NCI-H1417 (cell line): ENCODE measurements at regions not wholly inside any gene's neighbourhood (a gene's known extent, or its start where the extent isn't known, plus 50 kb on each side); places are given as distances from the start of the nearest gene placed in this dataset.
"Not testable (repeated sequence)": the region's sequence is repeated elsewhere in the genome, so short reads cannot be mapped to it uniquely, and the experiment has no call there.

ENCODE experiments used
- DNase-seq, 3 experiments: peaks; one replicate each; lab custom pipeline; 2025; lab: John Stamatoyannopoulos, UW

DNA sequence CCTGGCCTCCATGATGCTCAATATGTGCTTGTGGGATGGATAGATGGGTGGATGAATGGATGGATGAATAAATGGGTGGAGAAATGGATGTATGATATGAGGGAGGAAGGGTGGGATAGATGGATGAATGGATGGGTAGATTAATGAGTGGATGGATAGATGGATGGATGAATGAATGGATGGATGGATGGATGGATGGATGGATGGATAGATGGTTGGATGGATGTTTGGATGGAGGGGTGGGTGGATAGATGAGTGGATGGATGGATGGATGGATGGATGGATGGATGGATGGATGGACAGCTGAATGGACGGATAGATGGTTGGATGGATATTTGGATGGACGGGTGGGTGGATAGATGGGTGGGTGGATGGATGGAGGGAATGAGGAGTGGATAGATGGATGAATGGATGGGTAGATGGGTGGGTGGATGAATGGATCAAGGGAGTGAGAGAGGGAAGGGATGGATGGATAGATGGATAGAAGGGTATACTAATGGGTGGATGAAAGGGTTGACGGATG is 139.4 kb downstream of the CEBPB start:
- DNase-seq: no peak

DNA sequence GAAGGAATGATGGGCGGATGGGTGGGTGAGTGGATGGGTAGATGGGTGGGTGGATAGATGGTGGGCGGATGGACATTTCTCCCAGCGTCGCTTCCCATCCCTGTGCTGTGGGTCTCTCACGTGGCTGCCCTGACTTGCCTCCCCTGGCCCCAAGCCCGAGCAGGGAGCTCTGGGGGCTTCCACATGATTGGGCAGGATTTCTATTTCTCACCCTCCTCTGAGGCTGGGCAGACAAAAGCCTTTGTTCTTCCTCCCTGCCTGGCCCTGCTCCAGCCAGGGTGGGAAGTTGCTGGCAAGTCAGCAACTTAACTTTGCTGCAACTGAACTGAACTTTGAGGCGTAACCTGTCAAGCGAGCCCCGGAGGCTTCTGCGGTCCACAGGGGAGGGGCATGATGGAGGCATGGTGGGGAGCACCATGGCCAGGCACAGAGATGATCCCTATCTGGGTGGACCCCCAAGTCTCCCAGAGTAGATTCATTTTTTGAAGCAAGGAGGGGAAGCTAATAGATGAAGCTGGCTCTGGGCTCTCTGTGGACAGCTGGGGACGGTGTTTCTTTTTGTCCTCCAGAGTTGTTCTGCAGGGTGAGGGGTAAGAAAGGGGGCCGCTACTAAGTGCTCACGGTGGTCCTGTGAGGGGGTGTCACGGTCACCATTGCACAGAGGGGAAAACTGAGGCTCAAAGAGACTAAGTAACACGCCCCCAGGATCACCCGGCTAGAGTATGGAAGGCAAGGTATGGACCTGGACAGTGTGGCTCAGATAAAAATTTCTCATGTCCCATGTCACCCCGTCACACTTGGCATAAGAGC is 140.1 kb downstream of the CEBPB start:
- no peak for DNase-seq

DNA sequence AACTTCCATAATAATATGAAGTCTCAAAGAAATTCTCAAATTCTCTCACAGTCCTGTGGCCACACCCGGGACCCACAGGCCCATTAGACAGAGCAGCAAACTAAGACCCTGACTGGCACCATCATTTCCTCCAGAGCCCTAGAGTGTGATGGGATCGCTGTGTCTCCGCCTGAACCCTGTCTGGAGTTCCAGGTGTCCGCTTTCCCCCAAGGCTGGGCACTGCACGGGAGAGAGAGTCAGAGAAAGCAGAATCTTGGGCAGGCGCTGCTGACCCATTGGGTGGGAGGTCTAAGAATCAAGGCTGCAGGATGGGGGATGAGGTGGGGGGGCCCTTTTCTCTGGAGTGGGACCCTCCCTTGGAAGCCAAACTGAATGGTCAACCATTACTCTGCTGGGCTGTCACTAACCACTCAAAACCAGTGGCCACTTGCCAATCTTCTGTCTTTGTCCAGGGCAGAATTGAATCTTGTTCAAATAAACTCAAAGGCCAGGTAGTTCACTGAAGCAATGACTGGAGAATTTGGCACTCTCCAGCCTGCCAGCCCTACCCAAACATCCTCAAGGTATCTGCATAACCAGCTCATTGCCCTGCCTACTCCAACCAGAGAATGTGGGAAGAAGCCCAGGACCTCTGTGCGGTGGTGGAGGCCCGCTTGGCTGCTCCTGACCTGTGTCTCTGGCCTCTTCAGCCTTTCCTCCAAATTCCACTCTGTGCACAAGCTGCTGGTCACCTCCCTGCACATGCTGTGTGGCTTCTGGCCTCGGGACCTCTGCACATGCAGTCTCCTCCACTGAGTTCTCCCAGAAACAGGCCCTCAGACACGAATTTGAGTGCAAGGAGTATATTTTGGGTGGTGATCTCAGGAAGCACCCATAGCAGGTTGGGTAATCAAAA is 141.1 kb downstream of the CEBPB start:
- DNase-seq: no peak

DNA sequence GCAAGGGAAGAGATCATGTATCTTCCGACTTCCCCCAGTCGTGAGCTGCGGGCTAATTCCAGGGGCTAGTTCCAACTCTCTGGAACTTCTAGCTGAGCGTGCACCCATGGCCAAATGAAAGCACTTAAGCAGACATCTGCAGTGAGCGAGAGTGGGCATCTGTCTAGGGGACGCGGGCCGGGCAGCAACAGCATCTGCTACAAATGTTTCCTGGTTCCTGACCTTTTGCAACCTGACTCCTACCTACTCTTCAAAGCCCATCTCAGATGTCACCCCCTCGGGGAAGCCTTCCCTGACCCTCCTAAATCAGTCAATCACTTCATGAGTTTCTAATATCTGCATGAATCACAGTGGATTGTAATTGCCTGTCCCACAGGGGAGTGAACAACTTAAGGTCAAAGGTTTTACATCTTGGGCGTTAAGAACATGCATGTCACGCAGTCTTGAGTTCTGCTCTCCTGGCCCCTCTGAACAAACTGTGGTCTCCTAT is 141.9 kb downstream of the CEBPB start:
- DNase-seq: no peak

DNA sequence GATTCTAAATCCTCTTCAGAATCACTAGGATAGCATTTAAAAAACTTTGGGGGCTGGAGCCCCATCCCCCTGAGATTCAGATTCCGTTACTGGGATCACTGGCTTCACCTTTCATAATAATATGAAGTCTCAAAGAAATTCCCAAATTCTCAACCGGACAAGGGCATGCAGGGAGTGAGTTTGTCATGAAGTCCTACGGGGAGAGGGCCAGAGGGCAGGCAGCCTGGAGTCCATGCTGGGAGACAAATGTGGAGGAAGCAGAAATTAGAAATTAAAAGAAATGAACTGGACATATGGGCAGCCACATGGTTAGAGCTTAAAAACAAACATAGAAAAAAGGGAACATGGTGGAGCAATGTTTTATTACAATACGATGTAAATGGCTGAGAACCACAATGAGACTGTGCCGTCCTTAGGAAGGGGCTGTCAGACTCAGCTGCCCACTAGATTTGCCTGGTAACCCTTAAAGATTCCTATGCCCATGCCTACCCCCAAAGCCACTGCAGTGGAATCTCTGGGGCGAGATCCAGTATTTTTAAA is 142.6 kb downstream of the CEBPB start:
- no peak for DNase-seq

DNA sequence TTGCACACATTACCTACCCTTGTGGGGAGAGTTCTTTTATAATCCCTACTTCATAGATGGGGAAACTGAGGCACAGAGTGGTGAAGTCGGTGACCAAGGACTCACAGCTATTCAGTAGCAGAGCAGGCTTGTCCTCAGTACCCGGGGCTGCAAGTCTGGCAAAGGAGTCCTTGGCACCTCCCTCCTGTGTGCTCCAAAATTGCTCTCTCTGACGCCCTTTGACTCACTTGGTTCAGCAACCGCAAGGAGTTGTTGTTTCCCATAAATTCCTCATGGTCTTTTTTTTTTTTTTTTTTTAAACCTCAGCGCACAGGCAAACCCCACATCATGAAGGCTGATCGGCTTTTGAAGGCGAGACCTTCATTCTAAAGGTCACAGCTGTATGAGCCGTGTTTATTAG is 143.2 kb downstream of the CEBPB start:
- no peak for DNase-seq

DNA sequence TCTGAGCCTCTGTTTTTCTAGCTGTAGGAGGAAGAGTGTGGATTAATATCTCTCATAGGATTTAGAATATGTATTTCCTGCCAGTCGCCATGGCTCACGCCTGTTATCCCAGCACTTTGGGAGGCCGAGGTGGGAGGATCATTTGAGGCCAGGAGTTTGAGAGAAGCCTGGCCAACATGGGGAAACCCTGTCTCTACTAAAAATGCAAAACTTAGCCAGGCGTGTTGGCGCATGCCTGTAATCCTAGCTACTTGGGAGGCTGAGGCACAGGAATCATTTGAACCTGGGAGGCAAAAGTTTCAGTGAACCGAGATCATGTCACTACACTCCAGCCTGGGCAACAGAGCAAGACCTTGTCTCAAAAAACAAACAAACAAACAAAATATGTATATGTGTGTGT is 143.9 kb downstream of the CEBPB start:
- DNase-seq: not testable (repeated sequence)

DNA sequence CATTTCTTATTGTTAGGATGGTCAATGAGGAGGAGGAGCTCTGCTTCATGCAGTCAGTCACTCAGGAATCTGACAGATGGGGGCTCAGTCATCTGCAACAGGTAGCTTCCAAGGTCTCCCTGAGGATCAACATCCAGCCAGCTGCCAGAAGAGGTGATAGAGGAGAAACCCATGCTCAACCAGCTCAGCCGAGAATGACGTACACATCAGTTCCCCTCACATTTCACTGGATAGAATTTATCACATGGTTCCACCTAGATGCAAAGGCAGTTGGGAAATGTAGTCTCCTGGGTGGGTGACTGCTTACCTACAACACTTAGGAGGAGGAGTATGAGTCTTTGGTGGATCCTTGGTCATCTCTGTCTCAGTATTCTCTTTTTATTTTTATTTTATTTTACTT is 144.5 kb downstream of the CEBPB start:
- peak; percentile 11 to 51 (median 38) for DNase-seq

DNA sequence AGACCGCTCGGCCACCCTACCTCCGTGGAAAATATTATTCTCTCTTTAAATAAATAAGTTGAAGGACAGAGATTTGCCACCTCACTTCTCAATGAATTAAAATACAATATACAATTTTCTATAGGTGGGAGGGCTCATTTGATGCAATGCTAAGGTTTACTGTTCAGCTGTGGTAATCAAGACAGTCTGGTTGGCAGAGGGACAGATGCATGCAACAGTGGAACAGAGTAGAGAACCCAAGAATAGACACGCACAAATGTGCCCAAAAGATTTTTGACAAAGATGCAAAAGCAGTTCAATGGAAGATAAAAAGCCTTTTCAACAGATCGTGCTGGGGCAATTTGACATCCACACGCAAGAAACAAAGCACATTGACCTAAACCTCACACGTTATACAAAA is 145.2 kb downstream of the CEBPB start:
- no peak for DNase-seq

DNA sequence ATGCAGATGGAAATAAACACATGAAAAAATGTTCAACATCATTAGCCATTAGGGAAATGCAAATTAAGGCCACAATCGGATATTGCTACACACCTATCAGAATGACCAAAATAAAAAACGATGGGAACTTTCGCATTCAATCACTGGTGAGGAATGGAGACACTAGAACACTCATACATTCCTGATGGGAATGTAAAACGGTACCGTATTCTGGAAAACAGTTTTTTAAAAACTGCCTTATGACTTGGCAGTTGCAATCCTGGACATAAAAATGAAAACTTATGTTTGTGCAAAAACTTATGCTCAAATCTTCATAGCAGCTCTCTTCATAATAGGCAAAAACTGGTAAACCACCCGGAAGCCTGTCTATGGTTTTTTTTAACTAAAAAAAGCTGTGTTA is 146.0 kb downstream of the CEBPB start:
- no peak for DNase-seq

DNA sequence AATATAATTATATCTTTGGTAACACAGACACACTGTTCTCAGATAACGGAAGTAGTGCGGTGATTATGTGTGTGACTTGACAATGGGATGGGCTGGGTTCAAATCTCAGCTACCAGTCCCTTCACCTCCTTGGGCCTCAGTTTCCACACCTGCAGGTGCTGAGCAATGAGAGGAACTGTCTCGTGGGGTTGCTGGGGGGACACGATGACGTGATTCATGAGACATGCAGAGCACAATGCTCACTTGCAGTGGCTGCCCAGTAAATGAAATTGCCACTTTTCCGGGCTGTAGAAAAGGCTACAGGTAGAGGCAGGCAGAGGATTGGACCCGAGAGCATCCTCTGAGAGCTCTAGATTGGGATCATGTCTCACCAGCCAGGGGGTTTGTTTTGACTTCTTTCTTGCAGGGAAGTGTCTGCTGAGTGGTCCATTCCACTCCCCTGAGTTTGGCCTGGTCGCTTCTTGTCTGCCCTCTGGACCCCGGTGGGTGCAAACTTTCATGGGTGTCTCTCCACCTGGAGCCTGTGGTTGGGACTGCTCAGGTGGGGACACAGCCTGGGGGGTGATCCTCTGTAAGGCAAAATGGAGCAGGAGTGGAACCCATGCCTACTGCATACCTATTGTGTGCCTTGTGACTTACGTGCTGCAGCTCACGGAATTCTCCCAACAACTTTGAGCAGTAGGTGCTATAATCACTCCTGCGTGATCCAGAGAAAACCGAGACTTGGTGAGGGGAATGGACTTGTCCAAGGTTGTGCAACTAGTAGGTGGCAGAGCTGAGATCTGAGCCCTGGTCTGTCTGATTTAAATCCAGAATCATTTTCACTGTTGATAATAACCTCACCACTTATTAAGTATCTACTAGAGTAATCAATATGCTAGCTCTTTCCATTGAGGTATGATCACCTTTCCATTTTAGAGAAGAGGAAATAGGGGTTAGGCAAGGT is 147.2 kb downstream of the CEBPB start:
- DNase-seq: no peak

DNA sequence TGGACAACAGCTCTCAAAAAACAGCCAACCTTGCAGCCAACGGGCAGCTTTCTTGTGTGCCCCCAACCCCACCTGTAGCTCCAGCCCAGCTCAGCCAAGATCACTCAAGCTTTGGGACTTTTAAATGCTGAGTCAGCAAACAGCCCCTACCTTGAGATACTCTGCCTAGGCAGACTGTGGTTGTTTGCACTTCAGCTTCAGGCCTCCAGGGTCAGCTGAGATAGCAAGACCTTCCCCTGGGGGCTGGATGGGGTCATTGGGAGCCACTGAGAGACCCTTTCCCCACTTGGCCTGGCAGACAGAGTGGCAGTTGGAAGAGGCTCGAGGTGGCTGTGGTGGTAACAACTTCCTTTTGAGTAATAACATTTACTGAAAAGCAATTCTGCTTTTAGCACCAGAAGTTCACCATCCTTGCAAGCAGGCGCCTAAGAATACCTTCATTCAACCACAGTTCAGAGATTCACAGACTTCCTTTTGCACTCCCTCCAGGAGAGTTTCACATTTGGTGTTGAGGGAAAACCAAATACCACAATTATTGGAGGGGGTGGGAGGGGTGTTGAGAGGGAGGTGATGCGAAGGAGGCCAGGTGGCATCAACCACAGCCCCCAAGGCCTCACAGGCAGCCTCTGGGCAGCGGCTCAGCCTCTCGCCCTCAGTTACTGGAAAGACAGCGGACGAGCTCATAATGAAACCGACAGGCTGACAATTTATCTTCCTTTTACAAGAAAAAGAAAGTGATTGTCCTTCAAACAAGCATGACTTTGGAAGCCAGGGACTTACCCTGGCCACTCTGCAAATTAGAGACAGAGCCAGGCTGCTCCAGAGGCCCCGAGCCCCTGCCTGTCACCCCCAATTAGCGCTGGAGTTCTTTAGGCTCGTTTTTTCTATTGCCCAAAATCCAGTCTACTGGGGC is 148.1 kb downstream of the CEBPB start:
- no peak for DNase-seq

DNA sequence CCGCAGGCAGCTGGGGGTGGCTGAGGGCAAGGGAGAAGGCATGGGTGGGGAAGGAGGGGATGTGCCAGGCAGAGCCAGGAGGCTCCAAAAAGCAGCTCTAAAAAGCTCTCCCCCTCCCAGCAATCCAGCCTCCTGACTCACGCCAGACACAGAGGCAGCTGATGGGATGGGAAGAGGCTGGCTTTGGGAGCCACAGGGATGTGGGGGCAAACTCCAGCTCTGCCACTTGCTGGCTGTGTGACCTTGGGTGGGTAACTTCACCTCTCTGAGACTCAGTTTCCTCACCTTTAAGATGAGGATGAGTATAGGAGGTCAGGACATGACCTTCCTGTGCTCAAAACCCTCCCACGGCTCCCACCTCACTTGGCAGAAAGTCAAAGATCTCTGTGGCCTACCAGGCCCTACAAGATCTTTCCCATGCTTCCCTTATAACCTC is 148.9 kb downstream of the CEBPB start:
- DNase-seq: no peak

DNA sequence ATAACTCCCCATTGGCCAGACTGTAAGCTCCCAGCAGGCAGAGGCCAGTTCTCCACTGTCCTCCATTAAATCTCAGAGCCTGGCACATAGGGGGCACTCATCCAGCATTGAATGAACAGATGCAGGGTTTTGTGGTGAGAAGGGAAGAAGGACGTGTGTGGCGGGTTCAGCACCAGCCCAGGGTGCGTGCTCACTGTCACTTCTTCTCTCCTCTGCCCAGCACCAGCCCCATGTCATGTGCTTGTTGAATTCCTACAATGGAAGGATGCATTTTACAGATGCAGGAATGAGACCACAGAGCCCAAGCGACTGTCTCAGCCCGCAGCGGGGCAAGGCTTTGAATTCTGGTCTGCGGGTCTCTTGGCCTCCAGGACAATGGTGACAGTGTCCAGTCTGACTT is 149.9 kb downstream of the CEBPB start:
- DNase-seq: no peak

DNA sequence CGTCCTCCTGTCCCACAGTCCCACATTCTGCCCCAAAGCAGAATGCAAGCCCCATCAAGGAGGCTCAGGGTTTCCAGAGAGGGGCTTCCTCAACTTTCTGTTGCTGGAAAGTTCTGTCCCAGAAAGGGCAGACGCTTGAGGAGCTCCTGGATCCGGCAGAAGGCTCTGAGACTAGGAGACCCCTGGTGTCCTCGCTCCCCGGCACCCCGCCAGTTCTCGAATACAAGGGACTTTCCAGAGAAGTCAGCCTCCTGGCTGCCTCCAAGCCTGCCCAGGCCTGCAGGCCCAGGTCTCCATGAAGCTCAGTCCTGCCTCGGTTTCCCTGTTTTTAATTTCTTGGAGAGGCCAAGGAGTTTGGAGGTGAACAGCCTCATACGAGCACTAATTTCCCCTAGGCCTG is 150.4 kb downstream of the CEBPB start:
- no peak for DNase-seq

DNA sequence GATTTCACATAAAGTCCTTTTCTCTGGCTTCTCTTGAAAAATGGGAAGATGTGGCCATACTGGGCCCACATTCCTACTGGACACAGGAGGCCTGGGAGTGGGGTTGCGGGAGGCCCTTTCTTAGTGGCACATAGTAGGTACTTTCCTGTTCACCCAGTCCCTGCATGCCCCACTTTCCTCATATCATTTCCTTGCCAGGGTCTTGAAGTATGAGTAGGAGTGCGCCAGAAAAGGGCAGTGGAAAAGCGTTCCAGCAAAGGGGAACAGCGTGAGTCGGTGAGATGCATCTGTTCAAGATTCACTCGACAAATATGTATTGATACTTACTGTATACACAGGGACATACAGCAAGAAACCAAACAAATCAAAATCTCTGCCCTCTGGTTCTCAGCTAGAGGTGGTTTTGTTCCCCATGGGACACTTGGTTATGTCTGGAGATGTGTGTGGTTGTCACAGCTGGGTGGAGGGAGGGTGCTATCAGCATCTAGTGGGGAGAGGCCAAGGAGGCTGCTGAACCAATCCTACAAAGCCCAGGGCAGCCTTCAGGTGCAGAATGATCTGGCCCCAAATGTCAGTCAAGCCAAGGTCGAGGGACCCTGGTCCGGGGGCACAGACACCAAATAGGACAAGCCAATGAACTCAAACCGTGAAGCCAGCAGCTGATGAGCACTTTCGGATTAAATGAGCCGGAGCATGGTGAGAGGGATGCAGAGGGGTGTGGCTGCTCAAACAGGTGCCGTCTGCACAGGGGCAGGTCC is 151.4 kb downstream of the CEBPB start:
- DNase-seq: peak in 1 of 3 experiments; percentile 91

DNA sequence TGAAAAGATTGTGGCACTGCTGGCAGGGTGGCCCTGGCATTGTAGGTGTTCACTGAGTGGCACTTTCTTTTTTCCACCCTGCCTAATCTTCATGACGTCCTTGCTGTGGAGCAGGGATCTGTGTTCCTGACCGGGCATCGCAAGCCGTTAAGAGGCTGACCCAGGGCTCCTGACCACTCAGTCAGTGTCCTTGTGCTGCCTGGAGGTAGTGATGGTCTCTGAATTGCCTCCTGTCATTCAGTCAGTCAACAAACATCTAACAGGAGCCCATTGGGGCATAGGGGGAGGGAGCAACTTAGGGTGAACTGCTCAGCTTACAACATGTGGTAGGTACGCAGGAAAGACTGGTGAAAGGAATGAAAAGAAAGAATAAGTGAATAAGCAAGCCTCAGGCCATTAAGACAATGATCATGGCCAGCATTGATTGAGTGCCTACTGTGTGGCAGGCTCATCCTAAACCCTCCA is 152.0 kb downstream of the CEBPB start:
- no peak for DNase-seq

DNA sequence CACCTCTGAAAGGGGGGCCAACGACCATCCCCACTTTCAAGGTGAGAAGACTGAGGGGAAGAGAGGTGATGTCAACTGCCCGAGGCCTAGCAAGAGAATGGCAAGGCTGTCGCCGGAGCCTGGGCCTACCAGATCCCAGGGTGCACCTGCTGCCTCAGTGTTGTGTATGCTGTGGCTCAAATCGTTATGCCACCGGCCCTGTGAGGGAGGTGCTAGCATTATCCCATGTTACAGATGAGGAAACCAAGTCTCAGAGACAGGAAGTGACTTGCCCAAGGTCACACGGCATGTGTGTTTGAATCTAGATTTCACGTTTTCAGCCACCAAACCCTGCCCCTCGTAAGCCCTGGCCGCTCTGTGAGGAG is 152.5 kb downstream of the CEBPB start:
- DNase-seq: no peak

DNA sequence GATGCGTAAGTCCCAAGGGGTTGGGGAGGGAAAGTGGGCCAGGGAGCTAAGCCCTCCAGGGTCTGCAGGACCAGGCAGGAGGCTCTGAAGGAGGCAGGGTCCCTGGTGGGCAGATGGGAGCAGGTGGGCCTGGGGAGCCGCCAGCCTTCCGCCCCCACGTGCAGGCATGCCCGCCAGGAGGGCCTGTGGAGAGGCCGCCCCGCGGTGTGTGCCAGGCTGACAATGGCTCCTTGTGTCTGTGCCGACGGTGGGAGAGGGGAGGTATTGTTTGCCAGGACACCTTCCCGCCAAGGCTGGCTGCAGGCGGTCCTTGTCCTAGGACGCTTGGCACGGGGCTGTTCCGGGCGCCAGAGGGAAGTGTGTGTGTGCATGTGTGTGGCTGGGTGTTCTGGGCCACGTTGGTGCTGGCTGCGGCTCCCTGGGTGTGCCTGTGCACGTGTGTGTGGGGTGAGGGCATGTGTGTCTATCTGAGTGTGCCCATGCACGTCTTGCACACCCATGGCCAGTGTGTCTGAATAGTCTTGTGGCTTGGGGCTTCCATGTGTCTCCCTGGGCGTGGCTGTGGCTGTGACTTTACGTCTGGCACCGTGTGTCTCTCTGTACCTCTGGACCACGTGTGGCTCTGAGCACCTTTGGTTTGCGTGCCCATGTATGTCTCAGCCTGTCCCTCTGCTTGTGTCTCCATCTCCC is 153.0 kb downstream of the CEBPB start:
- no peak for DNase-seq
